ENCODE measurements at regions not wholly inside any gene's neighbourhood (a gene's known extent, or its start where the extent isn't known, plus 50 kb on each side); places are given as distances from the start of the nearest gene placed in this dataset.

DNA sequence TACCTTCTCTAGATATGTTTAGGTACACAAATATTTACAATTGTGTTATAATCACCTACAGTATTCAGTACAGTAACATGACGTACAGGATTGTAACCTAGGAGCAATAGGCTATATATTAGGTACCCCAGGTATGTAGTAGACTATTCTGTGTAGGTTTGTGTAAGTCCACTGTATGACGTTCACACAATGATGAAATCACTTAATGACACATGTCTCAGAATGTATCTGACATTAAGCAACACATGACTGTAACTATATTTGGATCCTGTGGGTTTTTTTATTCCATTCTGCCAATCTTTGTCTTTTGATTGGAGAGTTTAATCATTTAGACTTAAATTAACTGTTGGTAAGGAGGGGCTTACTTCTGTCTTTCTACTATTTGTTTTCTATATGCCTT is 52.1 kb downstream of the STYXL2 start:
- peaks cover 30% of the 10 kb centered on the region for H3K27me3 Mint-ChIP-seq
- CTCF ChIA-PET, result no interaction called here

DNA sequence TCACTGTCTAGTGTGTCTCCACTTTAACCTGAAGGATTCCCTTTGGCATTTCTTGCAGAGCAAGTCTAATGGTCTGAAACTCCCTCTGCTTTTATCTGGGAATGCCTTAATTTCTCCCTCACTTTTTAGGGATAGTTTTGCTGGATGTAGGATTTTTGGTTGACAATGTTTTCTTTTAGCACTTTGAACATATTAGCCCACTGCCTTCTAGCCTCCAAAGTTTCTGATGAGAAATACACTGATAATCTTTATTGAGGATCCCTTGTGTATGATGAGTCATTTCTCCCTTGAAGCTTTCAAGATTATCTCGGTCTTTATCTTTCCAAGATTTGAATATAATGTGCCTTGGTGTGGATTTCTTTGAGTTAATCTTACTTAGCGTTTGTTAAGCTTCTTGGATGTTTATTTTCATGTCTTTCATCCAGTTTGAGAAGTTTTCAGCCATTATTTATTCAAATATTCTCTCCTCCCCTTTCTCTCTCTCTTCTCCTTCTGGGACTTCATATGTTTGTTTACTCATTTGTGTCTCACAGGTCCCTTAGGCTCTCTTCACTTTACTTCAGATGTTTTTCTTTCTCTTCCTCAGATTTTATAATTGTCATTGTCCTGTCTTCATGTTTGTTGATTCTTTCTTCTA is 53.1 kb downstream of the STYXL2 start:
- ChIA-PET CTCF (interaction anchor here (1.2 kb wide), 1 partner anchor 27 kb away, joined by 4 read pairs; no protein-coding TSS in a partner anchor), POLR2A (no interaction called here)
- no peak for DNase-seq
- Mint-ChIP-seq H3K4me3 (no peak overlapping the region), H3K27ac (no peak overlapping the region), H3K9me3 (peaks cover 4% of the 10 kb centered on the region), H3K4me1 (no peaks in the 10 kb centered on the region), H3K36me3 (ENCODE audit: low read depth) (peaks cover 2% of the 10 kb centered on the region), H3K27me3 (peaks cover 28% of the 10 kb centered on the region)

More for the DNA sequence above, 52.1 kb downstream of the STYXL2 start:
- H3K9me3 Mint-ChIP-seq, result peaks cover 4% of the 10 kb centered on the region
- POLR2A ChIA-PET, result no interaction called here
- H3K4me1 Mint-ChIP-seq, result no peaks in the 10 kb centered on the region
- no peak overlapping the region for H3K27ac Mint-ChIP-seq
- DNase-seq, result no peak
- H3K36me3 Mint-ChIP-seq (ENCODE audit: low read depth), result peaks cover 2% of the 10 kb centered on the region
- H3K4me3 Mint-ChIP-seq, result no peak overlapping the region

DNA sequence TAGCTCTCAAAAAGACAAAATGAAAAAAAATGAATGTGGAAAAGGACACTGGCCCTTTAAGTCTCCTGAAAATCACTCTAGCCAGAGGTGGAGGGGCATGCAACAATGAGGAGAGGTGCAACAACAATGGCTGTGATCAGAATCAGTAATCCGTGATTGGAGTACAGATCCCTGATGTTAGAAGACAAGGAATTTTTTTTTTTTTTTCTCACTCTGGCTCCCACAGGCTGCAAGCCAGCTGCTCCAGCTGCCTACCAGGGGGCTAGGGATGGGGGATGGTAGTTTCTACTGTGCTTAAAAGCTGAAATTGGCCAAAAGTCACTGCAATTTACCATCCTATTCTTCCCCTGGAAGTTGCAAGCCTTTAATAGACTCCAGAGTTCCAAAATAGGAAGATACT is 54.5 kb downstream of the STYXL2 start:
- H3K27me3 Mint-ChIP-seq, result peaks cover 28% of the 10 kb centered on the region
- CTCF ChIA-PET, result interaction anchor here (0.6 to 1.2 kb wide), 2 partner anchors 26 to 1033 kb away, joined by 3 to 4 read pairs; no protein-coding TSS in a partner anchor

DNA sequence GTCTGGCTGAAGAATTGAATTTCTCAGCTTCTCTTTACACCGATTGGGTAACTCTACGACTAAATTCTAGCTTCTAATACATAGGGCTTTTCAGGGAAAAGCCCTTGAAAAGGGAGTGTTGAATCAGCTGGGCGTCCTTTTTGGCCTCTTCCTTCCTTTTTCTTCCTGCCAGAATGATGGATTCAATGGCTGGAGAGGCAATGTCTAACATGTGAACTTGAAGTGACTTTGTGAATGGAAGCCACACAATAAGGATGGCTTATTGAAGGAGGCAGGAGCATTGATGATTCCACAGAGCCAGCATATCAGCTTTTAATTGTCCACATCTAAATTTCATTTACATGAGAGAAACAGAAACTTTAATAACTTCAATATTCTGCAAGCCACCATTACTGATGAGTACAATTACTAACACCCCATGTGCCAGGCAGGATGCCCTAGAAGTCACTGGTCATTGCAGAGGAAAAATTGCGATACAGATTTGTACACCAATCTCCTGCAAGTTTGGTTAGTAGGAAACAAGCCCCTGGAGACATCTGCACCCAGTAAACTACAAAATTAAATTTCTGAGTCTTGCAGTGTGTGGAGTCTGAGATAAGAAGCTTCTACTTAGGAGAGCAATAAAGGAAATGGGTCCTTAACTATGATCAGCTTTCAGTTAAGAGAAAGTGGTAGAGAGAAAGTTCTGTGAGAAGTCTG is 56.1 kb downstream of the STYXL2 start:
- Mint-ChIP-seq H3K36me3 (ENCODE audit: low read depth) (peaks cover 2% of the 10 kb centered on the region), H3K27ac (no peak overlapping the region), H3K9me3 (peaks cover 4% of the 10 kb centered on the region), H3K4me1 (peaks cover 1% of the 10 kb centered on the region), H3K4me3 (no peak overlapping the region), H3K27me3 (peaks cover 28% of the 10 kb centered on the region)
- no peak for DNase-seq
- ChIA-PET POLR2A (no interaction called here), CTCF (interaction anchor here (0.6 to 1.7 kb wide), 2 partner anchors 71 to 263 kb away, joined by 4 to 5 read pairs; partner anchors contain the start of gene POU2F1)

More for the DNA sequence above, 54.5 kb downstream of the STYXL2 start:
- POLR2A ChIA-PET, result no interaction called here
- H3K9me3 Mint-ChIP-seq, result peaks cover 4% of the 10 kb centered on the region
- H3K36me3 Mint-ChIP-seq (ENCODE audit: low read depth), result peaks cover 2% of the 10 kb centered on the region
- peaks cover 1% of the 10 kb centered on the region for H3K4me1 Mint-ChIP-seq
- H3K27ac Mint-ChIP-seq, result no peak overlapping the region
- no peak overlapping the region for H3K4me3 Mint-ChIP-seq
- no peak for DNase-seq

DNA sequence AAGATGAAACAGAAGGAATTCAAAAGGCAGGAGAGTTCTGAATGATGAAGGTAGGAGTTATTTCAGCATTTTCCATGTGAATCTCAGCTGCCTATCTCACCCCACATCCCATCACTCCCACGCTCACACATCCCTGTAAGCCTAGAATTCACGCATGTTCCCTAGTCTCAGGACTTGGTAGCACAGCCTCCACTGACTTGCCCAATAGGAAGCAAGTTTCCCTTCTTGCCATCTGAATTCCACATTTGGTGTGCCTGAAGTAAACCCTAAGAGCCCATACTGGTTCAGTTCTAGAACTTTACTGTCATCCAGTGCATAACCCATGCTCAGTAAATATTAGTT is 56.6 kb downstream of the STYXL2 start:
- peaks cover 24% of the 10 kb centered on the region for H3K27me3 Mint-ChIP-seq
- ChIA-PET CTCF (interaction anchor here (0.6 to 1.7 kb wide), 2 partner anchors 70 to 263 kb away, joined by 4 to 5 read pairs; partner anchors contain the start of gene POU2F1), POLR2A (no interaction called here)
- H3K27ac Mint-ChIP-seq, result no peak overlapping the region
- H3K4me3 Mint-ChIP-seq, result no peak overlapping the region
- peaks cover 4% of the 10 kb centered on the region for H3K9me3 Mint-ChIP-seq
- DNase-seq, result no peak
- peaks cover 2% of the 10 kb centered on the region for H3K36me3 Mint-ChIP-seq (ENCODE audit: low read depth)
- peaks cover 1% of the 10 kb centered on the region for H3K4me1 Mint-ChIP-seq

DNA sequence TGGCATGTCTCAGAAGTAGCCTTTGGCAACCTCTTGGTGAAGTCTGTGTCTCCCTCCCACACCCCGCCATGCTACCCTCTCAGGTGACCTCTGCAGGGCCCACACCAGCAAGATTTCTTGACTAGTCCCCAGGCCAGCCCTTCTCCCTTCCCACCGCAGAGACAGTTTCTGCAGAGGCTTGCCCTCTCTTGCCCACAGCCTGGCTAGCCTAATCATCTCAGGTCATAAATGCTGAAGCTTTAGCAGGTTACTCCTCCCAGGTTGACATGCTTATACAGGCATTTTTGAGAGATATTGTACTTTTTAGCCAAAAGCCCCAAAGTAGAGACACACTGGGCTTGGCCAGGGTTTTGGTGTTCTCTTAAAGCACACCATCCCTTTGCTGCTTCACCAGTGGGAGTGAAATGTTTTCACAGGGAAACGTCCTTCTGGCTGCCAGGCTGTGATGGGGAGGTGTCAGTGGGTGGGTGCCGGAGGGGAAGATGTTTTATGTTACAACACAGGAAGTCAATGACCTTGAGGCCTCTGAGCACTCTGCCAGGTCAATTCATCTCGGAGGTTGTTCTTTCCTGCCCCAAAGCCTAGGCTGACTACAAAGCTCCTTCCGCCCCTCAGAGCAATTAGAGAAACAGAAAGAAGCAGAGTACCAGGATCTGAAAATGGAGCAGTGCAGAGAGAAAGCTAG is 58.5 kb downstream of the STYXL2 start:
- DNase-seq, result no peak

DNA sequence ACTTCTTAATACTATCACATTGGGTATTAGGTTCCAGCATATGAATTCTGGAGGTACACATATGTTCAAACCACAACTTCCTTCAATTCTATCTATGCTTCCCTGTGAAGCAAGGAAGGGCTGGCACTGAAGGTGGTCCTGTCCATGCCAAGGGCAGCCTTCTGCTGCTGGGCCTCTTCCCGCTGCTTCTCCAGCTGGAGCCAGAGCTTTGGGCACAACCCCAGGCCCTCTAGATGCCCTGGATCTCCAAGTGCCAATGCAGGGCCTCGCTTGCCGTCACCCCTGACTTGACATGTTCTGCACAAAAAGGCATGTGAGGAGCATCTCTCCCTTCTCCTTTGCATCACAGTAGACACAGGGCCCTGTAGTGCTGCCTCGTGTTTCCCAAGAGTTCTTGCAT is 62.6 kb downstream of the STYXL2 start:
- H3K4me1 Mint-ChIP-seq, result peaks cover 3% of the 10 kb centered on the region
- no peaks in the 10 kb centered on the region for H3K27me3 Mint-ChIP-seq
- ChIA-PET CTCF (no interaction called here), POLR2A (no interaction called here)
- no peak for DNase-seq
- no peaks in the 10 kb centered on the region for H3K9me3 Mint-ChIP-seq
- H3K4me3 Mint-ChIP-seq, result no peak overlapping the region
- H3K27ac Mint-ChIP-seq, result no peak overlapping the region
- H3K36me3 Mint-ChIP-seq (ENCODE audit: low read depth), result no peaks in the 10 kb centered on the region

More for the DNA sequence above, 58.5 kb downstream of the STYXL2 start:
- Mint-ChIP-seq H3K36me3 (ENCODE audit: low read depth) (peaks cover under 1% of the 10 kb centered on the region), H3K4me1 (peaks cover 1% of the 10 kb centered on the region), H3K9me3 (peaks cover 2% of the 10 kb centered on the region), H3K27me3 (peaks cover 15% of the 10 kb centered on the region), H3K27ac (no peak overlapping the region), H3K4me3 (no peak overlapping the region)
- ChIA-PET CTCF (no interaction called here), POLR2A (no interaction called here)

DNA sequence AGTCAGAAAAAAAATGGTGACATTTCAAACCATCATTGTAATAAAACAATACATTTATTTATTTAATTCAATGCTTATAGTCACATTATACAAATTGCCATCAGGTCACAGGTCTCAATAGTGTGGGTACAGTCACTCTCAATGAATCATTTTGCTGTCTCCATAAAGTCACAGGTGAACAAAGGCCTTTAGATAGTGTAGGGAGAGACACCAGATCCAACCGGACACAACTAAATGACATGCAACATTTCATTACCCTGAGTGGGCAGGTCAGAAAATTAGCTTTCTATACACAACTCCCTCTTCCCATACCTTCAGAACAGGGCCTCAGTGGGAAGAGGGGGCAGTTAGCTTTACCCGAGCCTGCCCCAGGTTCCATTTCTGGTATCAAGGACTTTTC is 63.2 kb downstream of the STYXL2 start:
- DNase-seq, result no peak
- no peaks in the 10 kb centered on the region for H3K9me3 Mint-ChIP-seq
- H3K27me3 Mint-ChIP-seq, result no peaks in the 10 kb centered on the region
- H3K4me1 Mint-ChIP-seq, result peaks cover 3% of the 10 kb centered on the region
- ChIA-PET POLR2A (no interaction called here), CTCF (no interaction called here)
- H3K36me3 Mint-ChIP-seq (ENCODE audit: low read depth), result no peaks in the 10 kb centered on the region
- no peak overlapping the region for H3K27ac Mint-ChIP-seq
- H3K4me3 Mint-ChIP-seq, result no peak overlapping the region

DNA sequence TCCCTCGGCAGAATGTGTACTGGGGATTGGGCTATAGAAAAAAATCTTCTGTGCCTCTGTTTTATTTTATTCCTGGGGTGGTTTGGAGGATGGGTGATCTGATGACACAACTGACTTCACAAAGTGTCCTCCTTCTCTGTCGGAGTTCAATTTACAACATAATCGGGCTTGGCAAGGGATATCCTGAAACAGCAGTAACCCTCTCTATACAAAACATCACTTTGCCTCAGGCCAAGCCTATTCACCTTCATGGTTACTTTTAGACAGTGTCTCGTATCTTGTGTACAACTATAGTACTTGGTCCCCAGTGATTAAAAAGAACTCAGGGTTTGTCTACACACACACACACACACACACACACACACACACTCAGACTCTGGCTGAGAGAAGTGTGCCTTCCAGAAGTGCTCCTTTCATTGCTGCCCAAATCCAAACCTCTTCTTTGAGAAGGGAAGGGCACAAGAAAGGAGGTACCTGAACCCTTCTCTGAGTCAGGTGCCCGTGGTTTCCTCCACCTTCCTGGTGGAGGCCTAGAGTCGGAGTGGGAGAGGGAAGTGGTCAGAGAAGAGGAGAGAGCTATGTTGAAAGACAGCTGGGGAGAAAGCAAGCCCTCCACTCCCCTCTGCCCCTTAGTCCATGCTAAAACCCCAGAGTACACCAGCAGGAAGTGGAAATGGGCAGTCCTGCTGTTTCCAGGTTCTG is 62.4 kb upstream of the POU2F1 start:
- Mint-ChIP-seq H3K27ac (no peak overlapping the region), H3K4me3 (no peak overlapping the region), H3K4me1 (peaks cover 5% of the 10 kb centered on the region), H3K9me3 (no peaks in the 10 kb centered on the region), H3K36me3 (ENCODE audit: low read depth) (no peaks in the 10 kb centered on the region), H3K27me3 (peaks cover under 1% of the 10 kb centered on the region)
- POLR2A ChIA-PET, result interaction anchor here (0.6 kb wide), 1 partner anchor 95 kb away, joined by 3 read pairs; no protein-coding TSS in a partner anchor
- DNase-seq, result no peak
- CTCF ChIA-PET, result no interaction called here

DNA sequence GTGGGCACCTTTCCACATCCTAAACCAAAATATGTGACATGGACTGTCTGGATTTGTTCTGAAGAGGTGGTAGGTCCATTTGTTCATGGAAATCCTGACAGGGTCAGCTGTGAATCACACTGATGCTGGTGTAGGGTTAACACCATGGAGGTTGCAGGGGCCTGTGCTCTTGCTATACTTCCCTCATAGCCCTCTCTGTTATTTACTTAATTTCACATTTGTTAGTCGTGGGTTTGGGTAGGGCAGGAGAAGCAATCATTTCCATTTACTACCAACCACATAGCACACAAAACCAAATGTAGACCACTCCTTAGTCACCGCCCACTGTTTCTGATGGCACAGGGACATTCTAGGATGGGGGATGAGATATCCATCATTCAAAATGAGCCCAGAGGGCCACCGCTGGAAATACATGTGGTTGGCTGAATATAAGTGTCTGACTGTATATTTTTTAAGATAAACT is 61.8 kb upstream of the POU2F1 start:
- Mint-ChIP-seq H3K9me3 (no peaks in the 10 kb centered on the region), H3K27ac (no peak overlapping the region), H3K27me3 (peaks cover 3% of the 10 kb centered on the region), H3K4me1 (peaks cover 7% of the 10 kb centered on the region), H3K36me3 (ENCODE audit: low read depth) (no peaks in the 10 kb centered on the region), H3K4me3 (no peak overlapping the region)
- ChIA-PET POLR2A (interaction anchor here (0.6 kb wide), 1 partner anchor 95 kb away, joined by 3 read pairs; no protein-coding TSS in a partner anchor), CTCF (no interaction called here)
- no peak for DNase-seq

DNA sequence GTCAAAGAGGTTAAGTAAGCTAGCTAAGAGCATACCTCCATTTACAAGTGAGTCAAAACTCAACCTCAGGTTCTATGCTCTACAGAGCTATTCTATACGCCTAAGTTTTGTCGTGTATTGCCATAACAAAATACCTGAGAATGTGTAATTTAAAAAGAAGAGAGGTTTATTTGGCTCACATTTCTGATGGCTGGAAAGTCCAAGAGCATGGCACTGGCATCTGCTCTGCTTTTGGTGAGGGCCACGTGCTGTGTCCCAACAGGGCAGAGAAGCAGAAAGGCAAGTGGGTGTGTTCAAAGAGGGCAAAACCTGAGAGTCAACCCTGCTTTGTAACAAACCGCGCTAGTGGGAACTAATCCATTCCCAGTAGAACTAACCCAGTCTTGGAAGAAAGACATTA is 60.9 kb upstream of the POU2F1 start:
- no peak overlapping the region for H3K27ac Mint-ChIP-seq
- no peaks in the 10 kb centered on the region for H3K36me3 Mint-ChIP-seq (ENCODE audit: low read depth)
- POLR2A ChIA-PET, result no interaction called here
- no peak for DNase-seq
- peaks cover 9% of the 10 kb centered on the region for H3K27me3 Mint-ChIP-seq
- peaks cover 7% of the 10 kb centered on the region for H3K4me1 Mint-ChIP-seq
- H3K4me3 Mint-ChIP-seq, result no peak overlapping the region
- CTCF ChIA-PET, result no interaction called here
- H3K9me3 Mint-ChIP-seq, result no peaks in the 10 kb centered on the region

DNA sequence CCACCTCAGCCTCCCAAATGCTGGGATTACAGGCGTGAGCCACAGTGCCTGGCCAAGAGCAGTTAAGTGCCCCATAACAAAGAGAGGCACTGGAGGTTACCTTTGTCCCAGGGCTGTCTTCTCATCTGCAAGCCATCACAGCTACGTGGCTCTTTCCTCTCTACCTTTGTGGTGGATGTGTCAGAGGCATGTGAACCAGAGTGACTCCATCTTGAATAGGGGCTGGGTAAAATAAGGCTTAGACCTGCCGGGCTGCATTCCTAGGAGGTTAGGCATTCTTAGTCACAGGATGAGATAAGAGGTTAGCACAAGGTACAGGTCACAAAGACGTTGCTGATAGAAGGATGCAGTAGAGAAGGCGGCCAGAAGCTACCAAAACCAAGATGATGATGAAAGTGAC is 59.4 kb upstream of the POU2F1 start:
- H3K27me3 Mint-ChIP-seq, result peaks cover 11% of the 10 kb centered on the region
- DNase-seq, result no peak
- no peak overlapping the region for H3K4me3 Mint-ChIP-seq
- peaks cover 7% of the 10 kb centered on the region for H3K4me1 Mint-ChIP-seq
- POLR2A ChIA-PET, result no interaction called here
- no peaks in the 10 kb centered on the region for H3K36me3 Mint-ChIP-seq (ENCODE audit: low read depth)
- H3K27ac Mint-ChIP-seq, result no peak overlapping the region
- H3K9me3 Mint-ChIP-seq, result no peaks in the 10 kb centered on the region
- CTCF ChIA-PET, result no interaction called here

DNA sequence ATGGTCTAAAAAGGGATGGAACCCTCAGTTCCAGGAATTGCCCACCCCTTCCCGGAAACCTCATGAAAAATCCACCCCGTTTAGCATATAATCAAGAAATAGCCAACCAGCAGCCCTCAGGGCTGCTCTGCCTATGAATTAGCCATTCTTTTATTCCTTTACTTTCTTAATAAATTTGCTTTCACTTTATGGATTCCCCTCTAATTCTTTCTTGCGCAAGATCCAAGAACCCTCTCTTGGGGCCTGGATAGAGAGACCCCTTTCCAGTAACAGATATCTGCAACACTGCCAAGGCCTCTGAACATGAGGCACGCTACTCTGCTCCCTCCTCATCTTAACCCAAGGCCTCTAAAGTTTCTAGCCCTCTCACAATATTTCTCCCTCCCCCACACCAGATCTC is 58.9 kb upstream of the POU2F1 start:
- Mint-ChIP-seq H3K36me3 (ENCODE audit: low read depth) (no peaks in the 10 kb centered on the region), H3K9me3 (peaks cover 1% of the 10 kb centered on the region), H3K27me3 (peaks cover 12% of the 10 kb centered on the region), H3K27ac (no peak overlapping the region), H3K4me3 (no peak overlapping the region), H3K4me1 (peaks cover 7% of the 10 kb centered on the region)
- ChIA-PET CTCF (no interaction called here), POLR2A (no interaction called here)
- no peak for DNase-seq
